Endothelial cell of umbilical vein (primary cell): ENCODE measurements at regions not wholly inside any gene's neighbourhood (a gene's known extent, or its start where the extent isn't known, plus 50 kb on each side); places are given as distances from the start of the nearest gene placed in this dataset.

Experiments
- BruUV-seq: library from RNA; stranded (reverse); fragments of 400-500 nt; replicated peaks from 2 replicates; lab custom pipeline; 2021; lab: Mats Ljungman, UMichigan
- CTCF ChIA-PET: fragments of 300-600, 350-600 bp; sonication (Branson Sonifier 250); formaldehyde crosslinking; loops from one replicate; lab custom pipeline; 2021; ENCODE audit warnings: antibody characterized with exemption, inconsistent platforms; lab: Charles Lee
- POLR2A ChIA-PET: fragments of 300-600, 350-600 bp; sonication (Branson Sonifier 250); formaldehyde crosslinking; loops from one replicate; lab custom pipeline; 2021; ENCODE audit warnings: antibody characterized with exemption, inconsistent platforms; lab: Charles Lee
- DNase-seq: peaks from one replicate; pipeline ENCODE4 v3.0.0-alpha.2; 2011; ENCODE audit warnings: low read depth, low spot score
- FAIRE-seq: peaks from 2 replicates; lab custom pipeline; 2011; peaks lifted over from hg19 to GRCh38; lab: Jason Lieb, UNC
- H2AFZ ChIP-seq: 2 replicates; pipeline ENCODE4 v1.6.0; 2012; ENCODE audit warnings: low read depth, low read length, control low read depth, inconsistent platforms
- H3K27ac ChIP-seq: 2 replicates; pipeline ENCODE4 v1.5.1; 2011; ENCODE audit warnings: low read depth, mild to moderate bottlenecking, control low read depth, low read length, moderate library complexity; ENCODE audit not compliant: insufficient read depth
- H3K27me3 ChIP-seq, 2 experiments: 2 replicates each; pipeline versions ENCODE4 v1.6.0 to v1.6.1; 2011; ENCODE audit warnings: low read length in 2 of 2, mixed read lengths in 1 of 2; ENCODE audit not compliant: control insufficient read depth in 2 of 2, insufficient read depth in 2 of 2
- H3K36me3 ChIP-seq, 2 experiments: 2 replicates in 1 of 2; 3 replicates in 1 of 2; pipeline ENCODE4 v1.5.1; 2011; ENCODE audit warnings: low read length in 2 of 2, mild to moderate bottlenecking in 1 of 2, moderate library complexity in 1 of 2; ENCODE audit not compliant: control insufficient read depth in 2 of 2, insufficient read depth in 2 of 2; ENCODE audit errors: extremely low read depth in 1 of 2
- H3K4me1 ChIP-seq: 3 replicates; pipeline ENCODE4 v1.5.1; 2011; ENCODE audit warnings: mild to moderate bottlenecking, low read length; ENCODE audit not compliant: control insufficient read depth, insufficient read depth; ENCODE audit errors: extremely low read depth
- H3K4me2 ChIP-seq: 2 replicates; pipeline ENCODE4 v1.6.1; 2011; ENCODE audit warnings: low read length, control low read depth, mixed read lengths; ENCODE audit not compliant: insufficient read depth
- H3K4me3 ChIP-seq, 3 experiments: fragments of 200-600 bp in 1 of 3; sonication (generic), shearing (Covaris generic) in 1 of 3; replicated peaks in 1 of 3; 2 replicates each; pipeline ENCODE4 v1.5.1; 2011 to 2016; ENCODE audit warnings: control low read depth in 3 of 3, low read length in 3 of 3, mild to moderate bottlenecking in 2 of 3, inconsistent platforms in 1 of 3, low read depth in 1 of 3, moderate library complexity in 1 of 3; ENCODE audit not compliant: insufficient read depth in 1 of 3
- H3K79me2 ChIP-seq: 2 replicates; pipeline ENCODE4 v1.6.0; 2012; ENCODE audit warnings: low read length, inconsistent platforms; ENCODE audit not compliant: control insufficient read depth, insufficient read depth
- H3K9ac ChIP-seq: replicated peaks from 2 replicates; pipeline ENCODE3; 2011; ENCODE audit warnings: low read length, control low read depth; ENCODE audit not compliant: insufficient read depth; ENCODE audit errors: extremely low read depth
- H3K9me1 ChIP-seq: replicated peaks from 3 replicates; pipeline ENCODE4 v1.6.0; 2011; ENCODE audit warnings: mild to moderate bottlenecking, low read length; ENCODE audit not compliant: control insufficient read depth, insufficient read depth; ENCODE audit errors: extremely low read depth
- H3K9me3 ChIP-seq: replicated peaks from 2 replicates; pipeline ENCODE4 v1.5.1; 2012; ENCODE audit warnings: low read length, inconsistent platforms; ENCODE audit not compliant: control insufficient read depth, insufficient read depth
- H4K20me1 ChIP-seq: replicated peaks from 2 replicates; pipeline ENCODE3; 2011; ENCODE audit warnings: mild to moderate bottlenecking, low read length; ENCODE audit not compliant: control insufficient read depth, insufficient read depth; ENCODE audit errors: extremely low read depth
- EZH2 ChIP-seq: IDR thresholded peaks from 2 replicates; pipeline ENCODE4 v1.6.1; 2012; ENCODE audit warnings: borderline replicate concordance, low read depth, mild to moderate bottlenecking, moderate library complexity, low read length, inconsistent platforms; ENCODE audit not compliant: severe bottlenecking
- FOS ChIP-seq: IDR thresholded peaks from 2 replicates; pipeline ENCODE4 v1.6.1; 2011; ENCODE audit warnings: mild to moderate bottlenecking, low read length, moderate library complexity, borderline replicate concordance; ENCODE audit not compliant: insufficient read depth
- GATA2 ChIP-seq: IDR thresholded peaks from 2 replicates; pipeline ENCODE4 v1.7.0; 2011; ENCODE audit warnings: low read depth, mild to moderate bottlenecking, moderate library complexity, mixed read lengths, low read length; ENCODE audit not compliant: insufficient read length, insufficient read depth
- JUN ChIP-seq: IDR thresholded peaks from 2 replicates; pipeline ENCODE4 v1.6.1; 2011; ENCODE audit warnings: borderline replicate concordance, low read depth; ENCODE audit not compliant: insufficient read length, insufficient read depth
- MYC ChIP-seq: IDR thresholded peaks from one replicate; pipeline ENCODE4 v1.6.1; 2011; ENCODE audit warnings: mild to moderate bottlenecking, low read depth, low read length
- POLR2A ChIP-seq: IDR thresholded peaks from 2 replicates; pipeline ENCODE4 v1.6.1; 2012; ENCODE audit warnings: low read depth, mild to moderate bottlenecking, control low read depth, low read length
- POLR2AphosphoS5 ChIP-seq: IDR thresholded peaks from 2 replicates; pipeline ENCODE4 v1.6.1; 2012; ENCODE audit warnings: low read depth, mild to moderate bottlenecking, control low read depth, low read length, moderate library complexity; ENCODE audit not compliant: insufficient read depth
- dilution Hi-C: fragments of 300-500 bp; cut with MboI; formaldehyde crosslinking; loops from one replicate; pipeline ENCODE4 v1.15.0; 2019; ENCODE audit warnings: low sequenced_read_pairs; ENCODE audit not compliant: extremely low pct_ligation_motif_present
- intact Hi-C: fragments of 100-400 bp; cut with micrococcal nuclease; formaldehyde crosslinking; loops from one replicate; pipeline ENCODE4 v1.10.0; 2022
- TF ChIP-seq, protein P1 (sequence below), 2 donors: IDR thresholded peaks; 1 replicate in 1 of 2; 2 replicates in 1 of 2; pipeline ENCODE4 v1.5.1; 2011; ENCODE audit warnings: low read length in 2 of 2, mild to moderate bottlenecking in 2 of 2, moderate library complexity in 2 of 2, control low read depth in 1 of 2, inconsistent platforms in 1 of 2, low read depth in 1 of 2; ENCODE audit not compliant: insufficient read depth in 1 of 2; ENCODE audit errors: extremely low read depth in 1 of 2
- TF ChIP-seq, protein P2 (sequence below): IDR thresholded peaks from 2 replicates; pipeline ENCODE4 v1.6.1; 2011; ENCODE audit not compliant: insufficient read depth, insufficient read length

DNA sequence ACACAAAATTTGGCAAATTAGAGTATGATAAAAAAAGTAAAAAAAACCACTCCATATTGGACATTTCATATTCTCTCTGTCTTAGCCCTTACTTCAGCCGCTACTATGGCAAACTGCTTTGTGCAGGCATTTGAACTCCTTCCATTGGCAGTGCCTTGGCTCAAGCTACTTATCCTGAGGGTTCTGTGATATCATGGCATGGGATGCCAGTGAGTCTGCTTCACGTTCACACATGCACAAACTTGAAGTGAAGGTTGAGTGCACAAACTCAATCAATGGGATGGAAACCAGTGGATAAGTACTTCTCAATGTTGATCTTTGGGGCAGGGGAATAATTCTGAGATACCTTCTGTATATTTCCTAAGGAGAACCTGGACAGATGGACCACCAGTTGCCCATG, 117.2 kb downstream of the IL20RB start:
- Histone ChIP-seq H3K9me1 (no peaks in the 10 kb centered on the region), H3K36me3 (no peaks in the 10 kb centered on the region), H3K4me1 (no peaks in the 10 kb centered on the region), H3K4me3 (no peak overlapping the region), H3K27me3 (peaks cover 0 to 4% of the 10 kb centered on the region in 2 experiments), H4K20me1 (no peaks in the 10 kb centered on the region), H3K9me3 (no peaks in the 10 kb centered on the region), H3K9ac (no peak overlapping the region), H2AFZ (no peak overlapping the region), H3K4me2 (no peak overlapping the region), H3K79me2 (no peaks in the 10 kb centered on the region), H3K27ac (no peak overlapping the region)
- DNase-seq = no peak
- no TSS peak for BruUV-seq
- ChIA-PET POLR2A (no interaction called here), CTCF (no interaction called here)
- dilution Hi-C loops (no loop called here), intact Hi-C loops (no loop called here)
- TF ChIP-seq POLR2A = no peak
- no peak for TF ChIP-seq POLR2AphosphoS5
- TF ChIP-seq MYC = no peak
- TF ChIP-seq, protein P1, sequence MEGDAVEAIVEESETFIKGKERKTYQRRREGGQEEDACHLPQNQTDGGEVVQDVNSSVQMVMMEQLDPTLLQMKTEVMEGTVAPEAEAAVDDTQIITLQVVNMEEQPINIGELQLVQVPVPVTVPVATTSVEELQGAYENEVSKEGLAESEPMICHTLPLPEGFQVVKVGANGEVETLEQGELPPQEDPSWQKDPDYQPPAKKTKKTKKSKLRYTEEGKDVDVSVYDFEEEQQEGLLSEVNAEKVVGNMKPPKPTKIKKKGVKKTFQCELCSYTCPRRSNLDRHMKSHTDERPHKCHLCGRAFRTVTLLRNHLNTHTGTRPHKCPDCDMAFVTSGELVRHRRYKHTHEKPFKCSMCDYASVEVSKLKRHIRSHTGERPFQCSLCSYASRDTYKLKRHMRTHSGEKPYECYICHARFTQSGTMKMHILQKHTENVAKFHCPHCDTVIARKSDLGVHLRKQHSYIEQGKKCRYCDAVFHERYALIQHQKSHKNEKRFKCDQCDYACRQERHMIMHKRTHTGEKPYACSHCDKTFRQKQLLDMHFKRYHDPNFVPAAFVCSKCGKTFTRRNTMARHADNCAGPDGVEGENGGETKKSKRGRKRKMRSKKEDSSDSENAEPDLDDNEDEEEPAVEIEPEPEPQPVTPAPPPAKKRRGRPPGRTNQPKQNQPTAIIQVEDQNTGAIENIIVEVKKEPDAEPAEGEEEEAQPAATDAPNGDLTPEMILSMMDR (IDR thresholded peaks at IDR 0.05; ENCODE audit: extremely low read depth in 1 of 2, insufficient read depth in 1 of 2, low read depth in 1 of 2, low read length in 2 of 2) = no peak
- TF ChIP-seq JUN = no peak
- TF ChIP-seq, protein P2, sequence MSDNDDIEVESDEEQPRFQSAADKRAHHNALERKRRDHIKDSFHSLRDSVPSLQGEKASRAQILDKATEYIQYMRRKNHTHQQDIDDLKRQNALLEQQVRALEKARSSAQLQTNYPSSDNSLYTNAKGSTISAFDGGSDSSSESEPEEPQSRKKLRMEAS = no peak
- no peak for TF ChIP-seq GATA2
- no peak for TF ChIP-seq FOS
- TF ChIP-seq EZH2 = no peak
- no peak for FAIRE-seq
